ENCODE measurements at regions not wholly inside any gene's neighbourhood (a gene's known extent, or its start where the extent isn't known, plus 50 kb on each side); places are given as distances from the start of the nearest gene placed in this dataset.

DNA sequence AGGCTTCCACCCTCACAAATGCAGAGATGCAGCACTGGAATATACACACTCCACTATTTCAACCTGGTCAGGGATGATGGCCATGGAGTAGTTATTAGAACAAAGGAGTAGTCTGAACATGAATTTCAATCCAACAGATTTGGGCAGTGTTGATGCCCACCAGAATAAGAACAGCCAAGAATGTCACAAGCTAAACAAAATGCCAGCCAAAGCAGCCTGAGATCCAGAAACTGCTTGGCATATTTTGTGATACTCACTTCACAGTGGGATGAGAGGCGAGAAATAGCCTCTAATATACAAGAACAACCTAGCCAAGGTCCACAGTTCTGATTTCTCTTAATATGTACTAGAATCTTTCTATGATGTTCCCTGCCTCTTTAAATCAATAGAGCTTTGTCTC is 58.6 kb upstream of the KLF7 start:
- TF ChIP-seq, protein P1, sequence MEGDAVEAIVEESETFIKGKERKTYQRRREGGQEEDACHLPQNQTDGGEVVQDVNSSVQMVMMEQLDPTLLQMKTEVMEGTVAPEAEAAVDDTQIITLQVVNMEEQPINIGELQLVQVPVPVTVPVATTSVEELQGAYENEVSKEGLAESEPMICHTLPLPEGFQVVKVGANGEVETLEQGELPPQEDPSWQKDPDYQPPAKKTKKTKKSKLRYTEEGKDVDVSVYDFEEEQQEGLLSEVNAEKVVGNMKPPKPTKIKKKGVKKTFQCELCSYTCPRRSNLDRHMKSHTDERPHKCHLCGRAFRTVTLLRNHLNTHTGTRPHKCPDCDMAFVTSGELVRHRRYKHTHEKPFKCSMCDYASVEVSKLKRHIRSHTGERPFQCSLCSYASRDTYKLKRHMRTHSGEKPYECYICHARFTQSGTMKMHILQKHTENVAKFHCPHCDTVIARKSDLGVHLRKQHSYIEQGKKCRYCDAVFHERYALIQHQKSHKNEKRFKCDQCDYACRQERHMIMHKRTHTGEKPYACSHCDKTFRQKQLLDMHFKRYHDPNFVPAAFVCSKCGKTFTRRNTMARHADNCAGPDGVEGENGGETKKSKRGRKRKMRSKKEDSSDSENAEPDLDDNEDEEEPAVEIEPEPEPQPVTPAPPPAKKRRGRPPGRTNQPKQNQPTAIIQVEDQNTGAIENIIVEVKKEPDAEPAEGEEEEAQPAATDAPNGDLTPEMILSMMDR (IDR thresholded peaks at IDR 0.05; ENCODE audit: borderline replicate concordance, control extremely low read depth, extremely low read depth, insufficient read depth, missing control alignments) = no peak
- in situ Hi-C loops (cut with MboI; ENCODE audit: low sequenced_read_pairs, unreplicated experiment) = no loop called here

GRCh38 chr2:207224791-207225482 is 59.2 kb upstream of the KLF7 start:
- TF ChIP-seq, protein P1 (IDR thresholded peaks at IDR 0.05; ENCODE audit: borderline replicate concordance, control extremely low read depth, extremely low read depth, insufficient read depth, missing control alignments) = no peak
- in situ Hi-C loops (cut with MboI; ENCODE audit: low sequenced_read_pairs, unreplicated experiment) = no loop called here
- DNase-seq (ENCODE audit: low spot score) = no peak

More for the DNA sequence above, 58.6 kb upstream of the KLF7 start:
- no peak for DNase-seq (ENCODE audit: low spot score)

DNA sequence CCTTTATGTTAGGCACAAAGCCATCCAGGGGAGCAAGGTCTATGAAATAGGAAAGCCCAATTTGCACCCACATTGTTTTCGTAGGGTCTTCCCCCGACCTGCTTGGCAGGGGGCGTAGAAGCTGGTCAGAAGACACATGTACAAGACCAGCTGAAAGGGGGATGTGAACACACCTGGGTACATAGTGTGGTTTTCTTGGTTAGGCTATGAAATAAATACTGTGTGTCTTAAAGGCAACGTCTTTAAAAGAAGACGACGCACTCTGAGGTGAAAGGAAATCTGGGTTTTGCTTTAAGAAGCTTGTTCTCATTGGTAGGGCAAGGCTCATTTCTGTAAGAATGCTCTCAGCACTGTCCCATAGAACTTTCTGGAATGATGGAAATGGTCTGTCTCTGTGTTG is 60.0 kb upstream of the KLF7 start:
- in situ Hi-C loops (cut with MboI; ENCODE audit: low sequenced_read_pairs, unreplicated experiment) = no loop called here
- TF ChIP-seq, protein P1 (IDR thresholded peaks at IDR 0.05; ENCODE audit: borderline replicate concordance, control extremely low read depth, extremely low read depth, insufficient read depth, missing control alignments) = no peak
- no peak for DNase-seq (ENCODE audit: low spot score)

- DNase-seq (ENCODE audit: low spot score) = no peak
- in situ Hi-C loops (cut with MboI; ENCODE audit: low sequenced_read_pairs, unreplicated experiment) = no loop called here
- TF ChIP-seq, protein P1 (IDR thresholded peaks at IDR 0.05; ENCODE audit: borderline replicate concordance, control extremely low read depth, extremely low read depth, insufficient read depth, missing control alignments) = no peak
Measured at GRCh38 chr2:207226243-207226642, 60.5 kb upstream of the KLF7 start.

- TF ChIP-seq, protein P1 (IDR thresholded peaks at IDR 0.05; ENCODE audit: borderline replicate concordance, control extremely low read depth, extremely low read depth, insufficient read depth, missing control alignments) = no peak
- in situ Hi-C loops (cut with MboI; ENCODE audit: low sequenced_read_pairs, unreplicated experiment) = no loop called here
- peak; percentile 40 for DNase-seq (ENCODE audit: low spot score)
Measured at GRCh38 chr2:207226671-207227061, 60.9 kb upstream of the KLF7 start.

DNA sequence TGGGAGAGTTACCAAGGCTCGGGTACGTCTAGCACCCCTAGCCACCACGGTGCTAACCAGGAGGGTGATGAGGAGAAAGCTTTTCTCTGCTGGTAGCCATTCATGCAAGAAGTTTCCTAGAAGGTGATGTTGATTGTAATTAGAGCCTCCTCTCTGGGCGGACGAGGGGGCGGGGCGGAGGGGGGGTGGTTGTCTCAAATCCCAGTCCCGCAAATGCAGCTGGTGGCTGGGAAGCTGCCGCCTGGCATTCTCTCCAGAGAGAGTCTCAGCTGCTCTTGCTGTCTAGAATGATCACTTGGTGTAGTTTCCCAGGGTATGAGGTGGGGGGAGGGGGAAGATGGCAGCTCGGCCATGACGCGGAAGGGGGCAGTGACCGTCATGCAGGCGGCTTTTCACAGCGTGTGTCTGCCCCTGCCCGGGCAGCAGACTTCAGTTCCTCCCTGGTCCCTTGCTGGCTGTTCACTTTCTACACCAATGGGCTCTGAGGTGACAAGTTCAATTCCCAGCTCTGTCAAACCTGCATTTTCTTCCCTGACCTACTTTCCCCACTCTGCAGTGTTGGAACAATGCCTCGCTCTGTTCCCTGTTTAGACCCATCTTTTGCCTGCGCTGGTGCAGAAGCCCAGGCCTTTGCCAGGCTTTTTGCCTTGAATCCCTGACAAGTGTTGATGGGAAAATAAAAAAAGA is 61.5 kb upstream of the KLF7 start:
- DNase-seq (ENCODE audit: low spot score) = no peak
- in situ Hi-C loops (cut with MboI; ENCODE audit: low sequenced_read_pairs, unreplicated experiment) = no loop called here
- TF ChIP-seq, protein P1 (IDR thresholded peaks at IDR 0.05; ENCODE audit: borderline replicate concordance, control extremely low read depth, extremely low read depth, insufficient read depth, missing control alignments) = no peak
